A673 (cell line): ENCODE measurements at regions not wholly inside any gene's neighbourhood (a gene's known extent, or its start where the extent isn't known, plus 50 kb on each side); places are given as distances from the start of the nearest gene placed in this dataset.

Experiments
- BruUV-seq: library from RNA; stranded (reverse); fragments of 400-500 nt; replicated peaks from 2 replicates; lab custom pipeline; 2021; lab: Mats Ljungman, UMichigan
- CTCF ChIA-PET: fragments of 300-600 bp; sonication (Branson Sonifier 250); formaldehyde crosslinking; loops from one replicate; lab custom pipeline; 2022; ENCODE audit warnings: antibody characterized with exemption; lab: Charles Lee
- POLR2A ChIA-PET: fragments of 300-600 bp; sonication (Branson Sonifier 250); formaldehyde crosslinking; loops from one replicate; lab custom pipeline; 2022; ENCODE audit warnings: antibody characterized with exemption; ENCODE audit not compliant: low non-redundant PET; lab: Charles Lee
- DNase-seq: peaks from one replicate; pipeline ENCODE4 v3.0.0-alpha.2; 2015; ENCODE audit warnings: low spot score
- H3K27ac ChIP-seq: fragments of 200-600 bp; sonication (generic); 2 replicates; pipeline ENCODE4 v1.5.1; 2016; ENCODE audit warnings: mixed run types, low read depth, mild to moderate bottlenecking, mixed read lengths, antibody characterized with exemption, low read length; ENCODE audit not compliant: poor library complexity, severe bottlenecking
- H3K27me3 ChIP-seq: fragments of 200-600 bp; sonication (generic); replicated peaks from 2 replicates; pipeline ENCODE4 v1.6.1; 2017; ENCODE audit warnings: mixed run types, low read depth, mild to moderate bottlenecking, mixed read lengths, antibody characterized with exemption, low read length; ENCODE audit not compliant: insufficient read depth, poor library complexity
- H3K36me3 ChIP-seq: fragments of 200-600 bp; sonication (generic); 2 replicates; pipeline ENCODE4 v1.6.1; 2016; ENCODE audit warnings: mixed run types, mild to moderate bottlenecking, mixed read lengths, antibody characterized with exemption, low read length; ENCODE audit not compliant: insufficient read depth, poor library complexity, severe bottlenecking
- H3K4me1 ChIP-seq: fragments of 200-600 bp; sonication (generic); 2 replicates; pipeline ENCODE4 v1.6.1; 2017; ENCODE audit warnings: mixed run types, mild to moderate bottlenecking, mixed read lengths, antibody characterized with exemption, low read length; ENCODE audit not compliant: insufficient read depth, poor library complexity, severe bottlenecking
- H3K4me3 ChIP-seq: fragments of 200-600 bp; sonication (generic); 2 replicates; pipeline ENCODE4 v1.5.1; 2016; ENCODE audit warnings: low read depth, mixed run types, mild to moderate bottlenecking, mixed read lengths, low read length; ENCODE audit not compliant: poor library complexity, severe bottlenecking
- H3K9me3 ChIP-seq: fragments of 200-600 bp; sonication (generic); 2 replicates; pipeline ENCODE4 v1.6.1; 2016; ENCODE audit warnings: mixed run types, low read depth, mild to moderate bottlenecking, mixed read lengths, antibody characterized with exemption, low read length; ENCODE audit not compliant: poor library complexity, severe bottlenecking
- CTCF ChIP-seq: fragments of 300-800, 200-600 bp; sonication (generic); conservative IDR thresholded peaks from 2 replicates; pipeline ENCODE4 v1.5.1; 2017; ENCODE audit warnings: low read depth, mild to moderate bottlenecking, antibody characterized with exemption, low read length, moderate library complexity, mixed read lengths
- EZH2 ChIP-seq: fragments of 200-600 bp; sonication (generic); IDR thresholded peaks from 2 replicates; pipeline ENCODE4 v1.6.1; 2017; ENCODE audit warnings: borderline replicate concordance, low read depth, mild to moderate bottlenecking, mixed read lengths, antibody characterized with exemption, low read length; ENCODE audit not compliant: poor library complexity, severe bottlenecking
- intact Hi-C: fragments of 100-400 bp; cut with micrococcal nuclease; formaldehyde crosslinking; loops from one replicate; pipeline ENCODE4 v1.10.0; 2022; ENCODE audit not compliant: unreplicated experiment

GRCh38 chr6:113143206-113143605 lies 713.9 kb upstream of the MARCKS start:
- intact Hi-C loops, result no loop called here
- POLR2A ChIA-PET, result interaction anchor here (0.6 kb wide), 1 partner anchor 9 kb away, joined by 3 read pairs; no protein-coding TSS in a partner anchor
- no TSS peak for BruUV-seq
- Histone ChIP-seq H3K36me3 (no peaks in the 10 kb centered on the region), H3K4me3 (no peak overlapping the region), H3K27me3 (no peaks in the 10 kb centered on the region), H3K9me3 (no peaks in the 10 kb centered on the region), H3K4me1 (no peaks in the 10 kb centered on the region), H3K27ac (no peak overlapping the region)
- CTCF ChIA-PET, result no interaction called here
- DNase-seq, result no peak
- no peak for TF ChIP-seq EZH2
- no peak for TF ChIP-seq CTCF

GRCh38 chr6:113144117-113144516 lies 713.0 kb upstream of the MARCKS start:
- H3K4me1 ChIP-seq, result no peaks in the 10 kb centered on the region
- no peaks in the 10 kb centered on the region for H3K36me3 ChIP-seq
- TF ChIP-seq EZH2 (no peak), CTCF (no peak)
- no peaks in the 10 kb centered on the region for H3K27me3 ChIP-seq
- ChIA-PET CTCF (no interaction called here), POLR2A (no interaction called here)
- intact Hi-C loops, result no loop called here
- H3K27ac ChIP-seq, result no peak overlapping the region
- no peak overlapping the region for H3K4me3 ChIP-seq
- no peak for DNase-seq
- BruUV-seq, result no TSS peak
- H3K9me3 ChIP-seq, result no peaks in the 10 kb centered on the region

- Histone ChIP-seq H3K4me1 (no peaks in the 10 kb centered on the region), H3K9me3 (peaks cover 4% of the 10 kb centered on the region), H3K36me3 (no peaks in the 10 kb centered on the region), H3K27ac (no peak overlapping the region), H3K4me3 (no peak overlapping the region), H3K27me3 (no peaks in the 10 kb centered on the region)
- no peak for TF ChIP-seq CTCF
- TF ChIP-seq EZH2, result no peak
- DNase-seq, result no peak
- intact Hi-C loops, result no loop called here
- CTCF ChIA-PET, result no interaction called here
- POLR2A ChIA-PET, result no interaction called here
- no TSS peak for BruUV-seq
These were observed 710.3 kb upstream of the MARCKS start for GRCh38 chr6:113146878-113147277.
